Activated T-helper 1 cell treated with anti-CD3 and anti-CD28 coated beads, Interleukin-12 subunit alpha, Interleukin-12 subunit beta, Interleukin-2, Interleukin-4 antibody, amounts not matched to agents 30 ng/mL and 10 ng/mL and 1 ng/mL, durations not matched to agents 14 hours and 24 hours and 36 hours (primary cell): ENCODE measurements at regions not wholly inside any gene's neighbourhood (a gene's known extent, or its start where the extent isn't known, plus 50 kb on each side); places are given as distances from the start of the nearest gene placed in this dataset.

Experiments used
- DNase-seq: peaks from one replicate; pipeline ENCODE4 v3.0.0; 2021; ENCODE audit warnings: low spot score
- H3K27ac Mint-ChIP-seq: one replicate; pipeline ENCODE4 v1.8.0; 2021; ENCODE audit warnings: mild to moderate bottlenecking, mixed read lengths
- H3K27me3 Mint-ChIP-seq: one replicate; pipeline ENCODE4 v1.8.0; 2022; ENCODE audit warnings: mild to moderate bottlenecking, moderate library complexity, mixed read lengths; ENCODE audit not compliant: insufficient read depth
- H3K36me3 Mint-ChIP-seq: one replicate; pipeline ENCODE4 v1.8.0; 2021; ENCODE audit warnings: low read depth, mixed read lengths
- H3K4me1 Mint-ChIP-seq: one replicate; pipeline ENCODE4 v1.8.0; 2021; ENCODE audit warnings: low read depth, mixed read lengths
- H3K4me3 Mint-ChIP-seq: one replicate; pipeline ENCODE4 v1.8.0; 2021; ENCODE audit warnings: mild to moderate bottlenecking, moderate library complexity, mixed read lengths
- H3K9me3 Mint-ChIP-seq: one replicate; pipeline ENCODE4 v1.8.0; 2021; ENCODE audit warnings: mixed read lengths
- intact Hi-C: fragments of 100-400 bp; cut with micrococcal nuclease; formaldehyde crosslinking; loops from one replicate; pipeline ENCODE4 v1.15.1; 2024

DNA sequence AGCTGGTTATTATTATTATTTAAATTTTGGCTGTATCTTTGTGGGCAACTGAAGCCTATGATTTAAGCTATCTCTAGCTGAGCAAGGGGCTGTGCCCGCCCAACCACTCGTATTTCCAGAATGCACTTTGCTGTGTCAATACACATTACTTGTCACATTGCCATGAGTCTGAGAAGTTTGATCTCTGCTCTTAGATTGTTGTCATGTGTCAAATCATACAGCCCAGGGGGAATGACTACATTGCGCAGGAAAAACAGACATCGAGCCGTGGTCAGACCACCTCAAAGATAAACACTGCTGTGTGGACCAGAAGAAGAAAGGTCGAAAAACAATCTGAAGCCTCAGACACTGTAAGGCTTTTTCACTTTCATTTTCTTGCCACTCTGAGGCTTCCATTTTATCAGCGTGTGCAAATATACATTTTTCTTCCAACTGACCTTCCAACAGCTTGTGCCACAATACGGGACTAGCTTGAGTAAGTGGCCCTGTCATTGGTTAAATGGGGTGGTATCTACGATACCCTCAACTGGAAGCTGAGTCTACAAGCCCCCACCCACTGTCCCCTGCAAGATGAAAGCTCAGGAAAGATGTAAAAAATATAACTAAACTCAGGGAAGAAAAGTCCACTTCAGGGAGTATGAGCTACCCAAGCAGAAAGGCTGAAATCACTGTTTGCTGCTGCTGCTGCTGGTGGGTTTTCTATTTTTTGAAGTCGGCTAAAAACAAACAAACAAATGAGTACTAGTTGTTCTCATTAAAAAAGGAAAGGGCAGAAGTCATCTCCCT, 603.0 kb downstream of the BNC2 start:
- Mint-ChIP-seq H3K9me3 (no peaks in the 10 kb centered on the region), H3K27ac (no peak overlapping the region), H3K27me3 (peaks cover 4% of the 10 kb centered on the region), H3K36me3 (no peaks in the 10 kb centered on the region), H3K4me3 (no peak overlapping the region), H3K4me1 (no peaks in the 10 kb centered on the region)
- no peak for DNase-seq
- intact Hi-C loops: no loop called here

DNA sequence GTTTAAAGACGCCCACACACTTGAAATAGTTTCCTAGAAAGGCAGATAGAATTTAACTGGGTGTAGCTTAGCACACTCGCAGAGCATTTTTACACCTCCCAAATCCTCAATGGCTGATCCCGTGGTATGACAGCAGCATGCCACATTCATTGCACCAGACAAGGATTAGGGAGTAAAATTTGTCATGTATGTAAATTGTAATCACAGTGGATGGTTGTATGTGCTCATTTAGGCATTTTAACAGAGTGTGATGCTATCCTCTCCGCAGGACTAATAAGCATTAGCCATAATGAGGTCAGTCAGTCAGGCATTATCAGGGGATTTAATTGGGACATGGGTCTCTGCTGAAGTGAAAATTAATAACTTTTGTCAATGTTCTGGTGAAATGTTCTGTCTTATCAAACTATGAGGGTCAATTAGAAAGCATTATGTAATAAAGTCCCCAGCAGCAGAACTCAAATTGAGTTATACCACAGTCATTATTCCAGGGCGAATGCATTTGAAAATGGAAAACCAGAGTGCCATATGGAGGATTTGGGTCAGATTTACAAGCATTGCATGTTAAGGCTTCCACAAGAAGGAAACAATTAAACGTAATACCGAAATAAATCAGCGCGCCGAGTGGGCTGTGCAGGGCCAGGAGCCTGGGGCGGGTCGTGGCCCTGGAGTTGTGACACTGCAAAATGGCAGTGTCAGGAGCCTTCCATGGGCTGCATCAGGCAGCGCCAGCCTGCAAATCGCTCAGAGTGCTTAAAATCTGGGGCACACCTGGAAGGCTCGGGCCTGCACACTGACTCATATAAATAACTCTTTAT, 602.2 kb downstream of the BNC2 start:
- no peak for DNase-seq
- H3K27me3 Mint-ChIP-seq: peaks cover 2% of the 10 kb centered on the region
- H3K27ac Mint-ChIP-seq: no peak overlapping the region
- no peak overlapping the region for H3K4me3 Mint-ChIP-seq
- no peaks in the 10 kb centered on the region for H3K9me3 Mint-ChIP-seq
- no peaks in the 10 kb centered on the region for H3K4me1 Mint-ChIP-seq
- intact Hi-C loops: no loop called here
- H3K36me3 Mint-ChIP-seq: no peaks in the 10 kb centered on the region

DNA sequence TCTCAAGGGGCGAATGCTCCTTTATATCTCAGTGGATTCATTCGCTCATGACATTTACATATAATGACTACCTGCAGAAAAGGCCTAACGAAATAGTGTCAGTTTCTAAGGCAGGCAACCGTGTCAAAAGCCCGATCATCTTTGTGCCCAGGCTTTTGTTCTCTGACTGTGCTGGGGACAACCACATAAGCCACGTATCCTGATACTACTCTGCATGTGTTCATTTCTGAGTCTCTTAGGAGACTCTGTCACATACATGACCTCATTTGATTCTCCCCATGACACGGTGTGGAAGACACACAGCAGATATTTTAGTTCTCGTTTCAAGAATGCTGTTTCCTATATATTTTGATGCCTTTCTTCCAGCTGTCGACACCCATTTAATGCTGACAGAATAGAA, 598.5 kb downstream of the BNC2 start:
- Mint-ChIP-seq H3K36me3 (no peaks in the 10 kb centered on the region), H3K4me1 (no peaks in the 10 kb centered on the region), H3K9me3 (no peaks in the 10 kb centered on the region), H3K27ac (no peak overlapping the region), H3K4me3 (no peak overlapping the region), H3K27me3 (no peaks in the 10 kb centered on the region)
- DNase-seq: no peak
- intact Hi-C loops: no loop called here

DNA sequence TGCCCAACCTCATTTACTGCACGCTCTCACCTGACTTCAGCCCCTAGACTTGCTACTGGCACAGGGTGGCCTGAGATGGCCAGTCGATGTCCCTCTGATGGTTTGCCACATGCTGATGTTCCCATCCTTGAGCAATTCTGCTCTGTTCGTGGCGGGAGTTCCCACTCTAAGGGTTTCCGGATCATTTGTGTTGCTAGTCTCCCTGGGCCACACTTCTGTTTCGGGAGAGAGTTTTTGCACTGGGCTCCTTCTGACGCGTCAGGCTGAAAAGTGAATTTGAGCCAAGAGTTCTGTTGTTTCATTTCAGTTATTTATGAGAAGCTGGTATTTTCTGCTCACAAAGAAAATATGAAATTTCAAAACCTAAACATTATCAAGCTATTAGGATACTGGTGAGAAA, 597.7 kb downstream of the BNC2 start:
- intact Hi-C loops: no loop called here
- H3K27me3 Mint-ChIP-seq: no peaks in the 10 kb centered on the region
- no peaks in the 10 kb centered on the region for H3K36me3 Mint-ChIP-seq
- H3K4me1 Mint-ChIP-seq: no peaks in the 10 kb centered on the region
- H3K4me3 Mint-ChIP-seq: no peak overlapping the region
- H3K27ac Mint-ChIP-seq: no peak overlapping the region
- no peak for DNase-seq
- H3K9me3 Mint-ChIP-seq: no peaks in the 10 kb centered on the region

DNA sequence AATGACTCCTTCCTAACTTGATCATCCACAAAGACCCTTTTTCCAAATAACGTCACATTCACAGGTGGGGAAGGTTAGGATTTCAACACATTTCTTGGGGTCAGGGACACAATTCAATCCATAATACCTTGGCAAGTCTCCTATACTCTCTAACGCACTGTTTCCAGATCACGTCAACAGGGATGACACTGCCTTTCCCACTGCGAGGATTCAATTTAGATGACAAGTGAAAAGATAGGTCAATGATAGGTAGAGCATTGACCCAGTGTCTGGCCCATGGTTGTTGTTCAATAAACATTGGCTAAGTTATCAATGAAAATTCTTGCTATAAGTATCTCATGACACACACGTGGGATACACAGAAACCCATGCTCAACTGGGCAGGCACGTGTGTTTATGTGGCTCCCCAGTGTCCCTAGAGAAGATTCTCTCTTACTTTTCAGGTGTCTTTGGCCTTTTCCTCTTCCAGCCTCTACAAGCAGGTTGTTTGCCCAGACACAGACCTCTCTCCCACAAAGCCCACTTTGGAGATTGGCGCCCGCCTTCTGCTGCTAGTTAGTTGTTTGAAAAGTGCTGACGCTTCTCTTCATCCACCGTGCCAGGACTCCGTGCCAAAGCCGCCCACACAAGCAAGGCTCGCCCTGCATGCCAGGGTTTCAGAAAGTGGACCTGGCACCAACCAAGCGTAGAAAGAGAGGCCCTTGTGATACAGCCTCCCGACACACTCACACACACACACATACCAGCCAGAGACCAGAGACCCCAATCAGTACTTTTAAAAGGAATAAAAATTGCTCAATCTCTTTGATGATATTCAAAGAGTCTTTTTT, 594.5 kb downstream of the BNC2 start:
- no peaks in the 10 kb centered on the region for H3K36me3 Mint-ChIP-seq
- H3K27ac Mint-ChIP-seq: no peak overlapping the region
- H3K27me3 Mint-ChIP-seq: no peaks in the 10 kb centered on the region
- H3K9me3 Mint-ChIP-seq: no peaks in the 10 kb centered on the region
- H3K4me1 Mint-ChIP-seq: no peaks in the 10 kb centered on the region
- H3K4me3 Mint-ChIP-seq: no peak overlapping the region
- no peak for DNase-seq
- intact Hi-C loops: no loop called here

DNA sequence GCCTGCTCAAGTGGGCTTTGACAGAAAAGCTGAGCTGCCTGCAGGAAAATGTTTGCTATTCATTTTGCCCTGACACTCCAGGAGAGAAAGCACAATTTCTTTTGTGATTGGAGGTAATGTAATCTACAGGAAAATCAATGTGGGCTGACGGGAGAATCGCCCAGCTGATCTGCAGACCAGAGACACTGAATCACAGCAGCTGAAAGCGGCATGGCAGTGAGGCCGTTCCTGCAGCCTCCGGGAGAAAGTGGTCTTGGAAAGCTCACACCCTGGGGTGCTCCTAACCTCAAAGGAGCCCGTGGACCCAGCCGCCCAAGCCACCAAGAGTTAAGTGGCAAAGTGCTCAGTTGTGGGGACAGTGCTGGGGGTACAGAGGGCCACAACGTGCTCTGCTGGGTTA, 593.6 kb downstream of the BNC2 start:
- H3K27ac Mint-ChIP-seq: no peak overlapping the region
- intact Hi-C loops: no loop called here

DNA sequence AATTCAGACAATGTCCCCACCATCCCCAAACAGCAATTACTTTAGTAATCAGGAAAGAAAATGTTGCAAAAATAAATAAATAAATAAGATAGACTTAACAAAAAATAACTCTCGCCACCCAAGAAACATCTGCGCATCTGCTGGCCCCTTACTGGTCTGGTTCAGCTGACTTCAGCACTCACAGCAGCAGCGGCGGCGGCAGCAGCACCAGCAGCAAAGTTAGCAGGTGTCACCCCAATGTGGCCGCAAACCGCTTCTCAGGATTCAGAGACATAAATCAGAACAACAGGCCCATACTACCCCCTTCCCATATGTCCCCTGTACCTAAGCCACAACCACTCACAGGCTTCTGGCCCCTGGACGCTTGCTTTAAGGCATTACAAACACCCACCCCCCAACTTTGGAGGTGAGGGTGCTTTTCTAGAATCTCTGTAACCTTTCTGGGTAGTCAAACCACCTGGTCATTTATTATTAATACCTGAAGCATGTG, 593.0 kb downstream of the BNC2 start:
- H3K27ac Mint-ChIP-seq: no peak overlapping the region
- no peaks in the 10 kb centered on the region for H3K27me3 Mint-ChIP-seq
- no peaks in the 10 kb centered on the region for H3K4me1 Mint-ChIP-seq

More for the DNA sequence above, 593.6 kb downstream of the BNC2 start:
- Mint-ChIP-seq H3K4me1 (no peaks in the 10 kb centered on the region), H3K36me3 (no peaks in the 10 kb centered on the region), H3K4me3 (no peak overlapping the region), H3K27me3 (no peaks in the 10 kb centered on the region), H3K9me3 (no peaks in the 10 kb centered on the region)
- no peak for DNase-seq

DNA sequence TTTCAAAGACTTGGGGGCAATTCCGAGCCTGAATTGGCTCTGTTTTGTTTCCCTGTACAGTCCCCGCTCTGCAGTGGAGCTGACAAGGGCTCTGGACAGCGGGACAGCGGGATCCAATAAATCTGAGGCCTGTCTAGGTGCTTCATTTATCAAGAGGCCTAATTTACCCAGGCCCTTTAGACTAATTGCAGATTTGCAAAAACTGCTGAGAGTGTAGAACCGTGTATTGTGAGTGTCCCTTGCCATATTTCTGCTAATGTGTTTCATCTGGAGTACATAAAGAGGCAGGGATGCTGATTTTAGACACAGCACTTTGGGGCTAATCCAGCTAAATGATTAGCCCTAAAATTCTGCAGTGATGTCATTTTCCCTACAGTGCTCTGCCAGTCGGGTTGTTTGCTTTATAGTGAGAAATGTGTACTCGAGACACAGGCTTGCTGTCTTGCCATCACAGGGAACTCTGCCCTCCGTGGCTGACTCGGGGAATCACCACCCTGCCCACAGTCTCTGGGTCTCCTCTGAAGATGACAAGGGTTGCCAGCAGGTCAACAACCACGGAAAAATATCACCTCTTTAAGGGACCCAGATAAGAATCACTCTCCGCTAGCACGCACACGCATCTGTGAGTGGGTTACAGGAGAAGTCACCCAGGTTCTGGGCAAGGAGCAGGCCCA, 592.0 kb downstream of the BNC2 start:
- Mint-ChIP-seq H3K4me3 (no peak overlapping the region), H3K27ac (no peak overlapping the region), H3K9me3 (peaks cover 4% of the 10 kb centered on the region), H3K36me3 (no peaks in the 10 kb centered on the region), H3K4me1 (no peaks in the 10 kb centered on the region), H3K27me3 (no peaks in the 10 kb centered on the region)
- intact Hi-C loops: no loop called here
- DNase-seq: no peak

More for the DNA sequence above, 593.0 kb downstream of the BNC2 start:
- Mint-ChIP-seq H3K4me3 (no peak overlapping the region), H3K36me3 (no peaks in the 10 kb centered on the region), H3K9me3 (no peaks in the 10 kb centered on the region)
- DNase-seq: no peak
- intact Hi-C loops: no loop called here

DNA sequence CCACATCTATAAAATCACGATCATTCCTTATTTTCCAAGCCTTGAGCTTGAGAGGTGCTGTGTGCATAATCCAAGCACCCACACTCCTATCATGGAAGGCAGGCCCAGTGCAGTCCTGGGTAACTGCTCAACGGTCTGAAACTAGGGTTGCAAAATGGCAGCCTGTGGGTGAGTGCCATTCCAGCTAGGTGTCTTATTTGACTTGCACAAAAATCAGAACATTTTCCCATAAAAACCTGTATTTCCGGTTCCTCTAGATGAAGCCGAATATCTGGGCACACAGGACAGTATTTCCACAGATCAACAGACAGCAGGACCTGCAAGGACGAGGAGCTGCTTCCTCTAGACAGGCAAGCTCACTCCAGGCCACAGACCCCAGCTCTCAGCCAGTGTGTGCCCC, 588.8 kb downstream of the BNC2 start:
- Mint-ChIP-seq H3K36me3 (no peaks in the 10 kb centered on the region), H3K9me3 (peaks cover 4% of the 10 kb centered on the region), H3K4me3 (no peak overlapping the region), H3K27ac (no peak overlapping the region), H3K4me1 (no peaks in the 10 kb centered on the region), H3K27me3 (no peaks in the 10 kb centered on the region)
- intact Hi-C loops: no loop called here
- DNase-seq: no peak

DNA sequence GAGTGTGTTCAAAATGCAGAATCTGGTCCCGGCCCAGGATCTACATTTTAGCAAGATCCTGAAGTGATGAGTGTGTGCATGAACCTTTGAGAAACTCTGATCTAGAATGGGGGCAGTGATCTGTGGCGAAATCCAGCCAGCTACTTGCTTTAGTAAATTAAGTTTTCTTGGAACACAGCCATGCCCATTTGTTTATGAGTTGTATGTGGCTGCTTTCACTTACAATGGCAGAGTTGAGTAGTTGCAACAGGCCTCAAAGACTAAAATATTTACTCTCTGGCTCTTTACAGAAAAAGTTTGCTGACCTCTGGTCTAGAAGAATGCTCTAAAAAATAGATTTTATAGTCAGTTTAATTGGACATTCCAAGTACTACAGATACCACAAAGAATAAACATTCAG, 588.3 kb downstream of the BNC2 start:
- Mint-ChIP-seq H3K36me3 (no peaks in the 10 kb centered on the region), H3K9me3 (peaks cover 4% of the 10 kb centered on the region), H3K4me1 (no peaks in the 10 kb centered on the region), H3K27ac (no peak overlapping the region), H3K27me3 (no peaks in the 10 kb centered on the region), H3K4me3 (no peak overlapping the region)
- no peak for DNase-seq
- intact Hi-C loops: no loop called here

DNA sequence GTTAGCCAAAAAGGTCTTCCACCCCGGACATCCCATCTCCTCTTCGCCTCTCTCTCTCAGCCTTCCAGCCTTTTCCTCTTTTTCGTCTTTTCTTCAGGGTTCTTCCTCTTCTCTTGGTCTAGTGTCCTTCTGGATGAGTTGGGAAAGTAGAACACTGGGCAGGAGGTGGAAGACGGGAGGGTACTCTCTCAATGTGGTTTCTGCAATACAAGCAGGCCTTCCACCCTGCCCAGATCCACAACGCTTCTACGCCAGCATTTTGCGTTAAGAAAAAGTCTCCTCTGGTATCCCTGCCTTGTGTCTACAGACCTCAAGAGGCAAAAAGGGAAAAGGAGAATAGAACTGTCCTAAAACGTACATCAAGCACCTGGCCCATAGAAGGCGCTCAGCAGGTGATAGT, 587.8 kb downstream of the BNC2 start:
- Mint-ChIP-seq H3K4me1 (no peaks in the 10 kb centered on the region), H3K27ac (no peak overlapping the region), H3K36me3 (no peaks in the 10 kb centered on the region)

DNA sequence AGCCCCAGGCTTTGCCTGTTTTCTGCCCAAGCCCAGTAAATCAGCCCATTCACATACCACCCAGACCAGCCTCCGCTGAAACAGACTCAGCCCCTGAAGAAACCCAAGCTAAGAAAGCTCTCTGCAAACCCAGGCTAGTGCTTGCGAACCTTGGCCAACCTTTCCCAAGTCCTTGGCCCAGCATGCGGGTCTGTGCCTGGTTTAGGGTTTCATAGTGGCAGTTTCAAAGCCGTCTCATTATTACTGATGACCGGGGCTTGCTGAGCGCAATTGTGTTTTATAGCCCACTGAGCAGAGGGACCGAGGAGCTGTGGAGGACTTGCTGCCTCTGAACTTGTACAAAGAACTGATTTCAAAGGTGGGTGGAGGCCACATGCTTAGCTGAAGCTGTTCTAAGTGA, 584.3 kb downstream of the BNC2 start:
- Mint-ChIP-seq H3K36me3 (no peaks in the 10 kb centered on the region), H3K9me3 (peaks cover 4% of the 10 kb centered on the region), H3K4me3 (no peak overlapping the region), H3K27ac (no peak overlapping the region), H3K4me1 (no peaks in the 10 kb centered on the region), H3K27me3 (no peaks in the 10 kb centered on the region)
- no peak for DNase-seq
- intact Hi-C loops: no loop called here

More for the DNA sequence above, 587.8 kb downstream of the BNC2 start:
- DNase-seq: no peak
- Mint-ChIP-seq H3K27me3 (no peaks in the 10 kb centered on the region), H3K4me3 (no peak overlapping the region), H3K9me3 (peaks cover 4% of the 10 kb centered on the region)
- intact Hi-C loops: no loop called here
